ENCODE measurements at regions not wholly inside any gene's neighbourhood (a gene's known extent, or its start where the extent isn't known, plus 50 kb on each side); places are given as distances from the start of the nearest gene placed in this dataset.

GRCh38 chr18:44047585-44047984 is 633.1 kb upstream of the SETBP1 start:
- TF ChIP-seq POLR2A (IDR thresholded peaks at IDR 0.05; ENCODE audit: low read depth, low read length) (no peak), POLR2AphosphoS5 (IDR thresholded peaks at IDR 0.05; ENCODE audit: low read depth, low read length) (no peak), TAF1 (IDR thresholded peaks at IDR 0.05; ENCODE audit: borderline replicate concordance, low read depth, low read length) (no peak)
